Stomach (tissue), 8 donors: ENCODE measurements at regions not wholly inside any gene's neighbourhood (a gene's known extent, or its start where the extent isn't known, plus 50 kb on each side); places are given as distances from the start of the nearest gene placed in this dataset.

Experiments used
- DNase-seq, 2 donors: peaks; one replicate each; pipeline versions ENCODE4 v3.0.0 to v3.0.0-alpha.2; 2013 to 2019
- H3K27ac ChIP-seq, 5 donors: fragments of 200-600 bp in 4 of 5; sonication (generic) in 4 of 5; one replicate each; pipeline ENCODE4 v1.5.1; 2013 to 2019; ENCODE audit warnings: mild to moderate bottlenecking in 1 of 5, moderate library complexity in 1 of 5
- H3K27me3 ChIP-seq, 3 donors: fragments of 200-600 bp; sonication (generic); one replicate each; pipeline ENCODE4 v1.5.1; 2017 to 2019; ENCODE audit warnings: mixed run types in 1 of 3
- H3K36me3 ChIP-seq, 4 donors: fragments of 200-600 bp; sonication (generic); 1 replicate in 3 of 4; 2 replicates in 1 of 4; pipeline ENCODE4 v1.5.1; 2016 to 2019
- H3K4me1 ChIP-seq, 4 donors: fragments of 200-600 bp; sonication (generic); one replicate each; pipeline ENCODE4 v1.5.1; 2016 to 2019
- H3K4me3 ChIP-seq, 4 donors: fragments of 200-600 bp; sonication (generic) in 3 of 4; one replicate each; pipeline ENCODE4 v1.5.1; 2016 to 2019; ENCODE audit warnings: mild to moderate bottlenecking in 1 of 4
- H3K9me3 ChIP-seq, 4 donors: fragments of 200-600 bp; sonication (generic); one replicate each; pipeline ENCODE4 v1.5.1; 2016 to 2019
- CTCF ChIP-seq, 7 experiments: fragments of 450-650 bp in 4 of 7; fragments of 200-600 bp in 3 of 7; sonication (generic) in 3 of 7; IDR thresholded peaks; one replicate each; pipeline ENCODE4 v1.5.1; 2016 to 2019; ENCODE audit warnings: antibody characterized with exemption in 7 of 7, control low read depth in 2 of 7, mild to moderate bottlenecking in 1 of 7
- EP300 ChIP-seq: sonication (generic); formaldehyde crosslinking; IDR thresholded peaks from one replicate; pipeline ENCODE4 v1.6.1; 2017; ENCODE audit warnings: antibody characterized with exemption
- POLR2A ChIP-seq, 4 donors: fragments of 450-650 bp; IDR thresholded peaks; one replicate each; pipeline ENCODE4 v1.6.1; 2016; ENCODE audit warnings: antibody characterized with exemption in 4 of 4, control low read depth in 2 of 4, mild to moderate bottlenecking in 1 of 4, moderate library complexity in 1 of 4
- POLR2AphosphoS5 ChIP-seq, 3 donors: sonication (generic); formaldehyde crosslinking; IDR thresholded peaks; one replicate each; pipeline ENCODE4 v1.6.1; 2016; ENCODE audit warnings: antibody characterized with exemption in 3 of 3
- WGBS, 5 donors: extraction: QIAGEN DNeasy Blood & Tissue Kit in 3 of 5; methylation state at CpG; one replicate each; pipeline versions ENCODE4 v1.1.5 to v1.1.7; 2013 to 2018; 5-methylcytosine and 5-hydroxymethylcytosine counted together
- intact Hi-C: fragments of 100-400 bp; cut with DNase I; formaldehyde crosslinking; loops from one replicate; pipeline ENCODE4 v1.15.1; 2023; ENCODE audit warnings: low total_unique reads
- donor health status: healthy with polysubstance abuse.
- donor health status: Bipolar disorder and iron deficiency.
- donor health status: healthy.

- no peaks in the 10 kb centered on the region for H3K9me3 ChIP-seq
- intact Hi-C loops = no loop called here
- TF ChIP-seq POLR2AphosphoS5 (IDR thresholded peaks at IDR 0.05) (no peak), POLR2A (IDR thresholded peaks at IDR 0.05) (no peak), EP300 (no peak), CTCF (IDR thresholded peaks at IDR 0.05) (no peak)
- no peak for DNase-seq
- H3K4me3 ChIP-seq = no peak overlapping the region
- no peaks in the 10 kb centered on the region for H3K4me1 ChIP-seq
- no peak overlapping the region for H3K27ac ChIP-seq
- H3K27me3 ChIP-seq = no peaks in the 10 kb centered on the region
- H3K36me3 ChIP-seq = no peaks in the 10 kb centered on the region
- WGBS, 5 donors = 63 to 81% (median 70%) methylated on average over 1 of the region's 1 CpG
Observed at GRCh38 chr20:24403406-24403805, 66.0 kb upstream of the SYNDIG1 start.

GRCh38 chr20:24402188-24402587, 67.2 kb upstream of the SYNDIG1 start:
- Histone ChIP-seq H3K4me3 (no peak overlapping the region), H3K27me3 (no peaks in the 10 kb centered on the region), H3K27ac (no peak overlapping the region), H3K9me3 (peaks cover 0 to 5% (median 2%) of the 10 kb centered on the region in 4 donors), H3K4me1 (no peaks in the 10 kb centered on the region), H3K36me3 (no peaks in the 10 kb centered on the region)
- intact Hi-C loops = no loop called here
- WGBS, 5 donors = 40 to 60% (median 54%) methylated on average over 2 of the region's 2 CpGs
- TF ChIP-seq POLR2A (IDR thresholded peaks at IDR 0.05) (no peak), POLR2AphosphoS5 (IDR thresholded peaks at IDR 0.05) (no peak), EP300 (no peak), CTCF (IDR thresholded peaks at IDR 0.05) (no peak)
- DNase-seq = no peak

- H3K36me3 ChIP-seq = no peaks in the 10 kb centered on the region
- peaks cover 0 to 15% (median 0%) of the 10 kb centered on the region in 3 donors for H3K27me3 ChIP-seq
- peaks cover 0 to 9% (median 2%) of the 10 kb centered on the region in 4 donors for H3K9me3 ChIP-seq
- no peaks in the 10 kb centered on the region for H3K4me1 ChIP-seq
- 72 to 83% (median 77%) methylated on average over 4 to 7 of the region's 7 CpGs for WGBS, 5 donors
- no peak overlapping the region for H3K27ac ChIP-seq
- no peak for DNase-seq
- H3K4me3 ChIP-seq = no peak overlapping the region
- intact Hi-C loops = no loop called here
- no peak for TF ChIP-seq POLR2AphosphoS5 (IDR thresholded peaks at IDR 0.05)
- no peak for TF ChIP-seq POLR2A (IDR thresholded peaks at IDR 0.05)
- TF ChIP-seq CTCF (IDR thresholded peaks at IDR 0.05) = no peak
- TF ChIP-seq EP300 = no peak
Observed at GRCh38 chr20:24395151-24395550, 74.3 kb upstream of the SYNDIG1 start.

GRCh38 chr20:24393903-24394302, 75.5 kb upstream of the SYNDIG1 start:
- intact Hi-C loops = no loop called here
- DNase-seq = no peak
- Histone ChIP-seq H3K4me1 (no peaks in the 10 kb centered on the region), H3K27me3 (peaks cover 0 to 15% (median 0%) of the 10 kb centered on the region in 3 donors), H3K27ac (no peak overlapping the region), H3K36me3 (no peaks in the 10 kb centered on the region), H3K9me3 (peaks cover 0 to 9% (median 2%) of the 10 kb centered on the region in 4 donors), H3K4me3 (no peak overlapping the region)
- TF ChIP-seq EP300 = no peak
- TF ChIP-seq CTCF (IDR thresholded peaks at IDR 0.05) = no peak
- no peak for TF ChIP-seq POLR2A (IDR thresholded peaks at IDR 0.05)
- TF ChIP-seq POLR2AphosphoS5 (IDR thresholded peaks at IDR 0.05) = no peak
- WGBS, 5 donors = 74 to 82% (median 77%) methylated on average over 9 of the region's 9 CpGs
